ENCODE measurements at regions not wholly inside any gene's neighbourhood (a gene's known extent, or its start where the extent isn't known, plus 50 kb on each side); places are given as distances from the start of the nearest gene placed in this dataset.

DNA sequence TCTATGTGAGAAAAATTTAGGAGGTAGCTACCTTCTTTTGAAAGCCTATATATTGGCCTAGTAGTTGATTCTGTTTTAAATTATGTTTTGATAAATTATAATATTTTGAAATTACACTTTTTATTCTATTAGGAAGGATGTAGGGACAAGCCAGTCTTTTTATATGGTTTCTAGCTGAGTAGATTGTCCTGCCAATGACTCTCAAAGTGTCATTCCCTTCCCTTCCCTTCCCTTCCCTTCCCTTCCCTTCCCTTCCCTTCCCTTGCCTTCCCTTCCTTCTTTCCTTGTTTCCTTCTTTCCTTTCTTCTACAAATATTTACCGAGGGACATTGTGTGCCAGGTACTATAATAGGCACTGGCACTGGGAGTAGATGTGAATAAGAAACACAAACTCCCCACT lies 99.7 kb upstream of the HDAC9 start:
- Mint-ChIP-seq H3K27me3 (ENCODE audit: low read depth, poor library complexity) (no peaks in the 10 kb centered on the region), H3K4me3 (no peak overlapping the region), H3K27ac (no peak overlapping the region), H3K4me1 (peaks cover 38% of the 10 kb centered on the region), H3K9me3 (no peaks in the 10 kb centered on the region), H3K36me3 (ENCODE audit: low read depth) (no peaks in the 10 kb centered on the region)
- TF ChIP-seq, protein P1, sequence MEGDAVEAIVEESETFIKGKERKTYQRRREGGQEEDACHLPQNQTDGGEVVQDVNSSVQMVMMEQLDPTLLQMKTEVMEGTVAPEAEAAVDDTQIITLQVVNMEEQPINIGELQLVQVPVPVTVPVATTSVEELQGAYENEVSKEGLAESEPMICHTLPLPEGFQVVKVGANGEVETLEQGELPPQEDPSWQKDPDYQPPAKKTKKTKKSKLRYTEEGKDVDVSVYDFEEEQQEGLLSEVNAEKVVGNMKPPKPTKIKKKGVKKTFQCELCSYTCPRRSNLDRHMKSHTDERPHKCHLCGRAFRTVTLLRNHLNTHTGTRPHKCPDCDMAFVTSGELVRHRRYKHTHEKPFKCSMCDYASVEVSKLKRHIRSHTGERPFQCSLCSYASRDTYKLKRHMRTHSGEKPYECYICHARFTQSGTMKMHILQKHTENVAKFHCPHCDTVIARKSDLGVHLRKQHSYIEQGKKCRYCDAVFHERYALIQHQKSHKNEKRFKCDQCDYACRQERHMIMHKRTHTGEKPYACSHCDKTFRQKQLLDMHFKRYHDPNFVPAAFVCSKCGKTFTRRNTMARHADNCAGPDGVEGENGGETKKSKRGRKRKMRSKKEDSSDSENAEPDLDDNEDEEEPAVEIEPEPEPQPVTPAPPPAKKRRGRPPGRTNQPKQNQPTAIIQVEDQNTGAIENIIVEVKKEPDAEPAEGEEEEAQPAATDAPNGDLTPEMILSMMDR (IDR thresholded peaks at IDR 0.05) = no peak
- no peak for DNase-seq

DNA sequence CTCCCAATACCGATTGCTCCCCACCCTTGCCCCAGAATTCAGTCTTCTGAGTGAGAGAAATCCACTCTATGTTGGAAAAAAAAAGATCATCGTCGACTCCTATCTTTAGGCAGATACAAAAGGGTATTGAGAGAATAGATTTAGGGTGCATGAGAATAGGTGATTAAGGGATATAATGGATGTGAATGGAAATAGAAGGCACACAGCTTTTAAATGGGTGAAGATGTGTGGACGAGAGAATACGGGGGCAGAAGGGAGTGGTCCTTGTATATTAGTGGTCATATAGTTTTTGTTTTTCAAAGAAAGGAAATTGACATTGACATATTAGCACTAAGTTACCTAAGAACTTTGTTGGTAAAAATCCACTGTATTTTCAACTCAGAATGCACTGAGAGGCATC lies 98.6 kb upstream of the HDAC9 start:
- DNase-seq = no peak
- peak overlapping the region; percentile 9 for H3K27ac Mint-ChIP-seq
- no peaks in the 10 kb centered on the region for H3K36me3 Mint-ChIP-seq (ENCODE audit: low read depth)
- peaks cover 38% of the 10 kb centered on the region for H3K4me1 Mint-ChIP-seq
- no peaks in the 10 kb centered on the region for H3K27me3 Mint-ChIP-seq (ENCODE audit: low read depth, poor library complexity)
- H3K4me3 Mint-ChIP-seq = no peak overlapping the region
- TF ChIP-seq, protein P1 (IDR thresholded peaks at IDR 0.05) = no peak
- H3K9me3 Mint-ChIP-seq = no peaks in the 10 kb centered on the region

DNA sequence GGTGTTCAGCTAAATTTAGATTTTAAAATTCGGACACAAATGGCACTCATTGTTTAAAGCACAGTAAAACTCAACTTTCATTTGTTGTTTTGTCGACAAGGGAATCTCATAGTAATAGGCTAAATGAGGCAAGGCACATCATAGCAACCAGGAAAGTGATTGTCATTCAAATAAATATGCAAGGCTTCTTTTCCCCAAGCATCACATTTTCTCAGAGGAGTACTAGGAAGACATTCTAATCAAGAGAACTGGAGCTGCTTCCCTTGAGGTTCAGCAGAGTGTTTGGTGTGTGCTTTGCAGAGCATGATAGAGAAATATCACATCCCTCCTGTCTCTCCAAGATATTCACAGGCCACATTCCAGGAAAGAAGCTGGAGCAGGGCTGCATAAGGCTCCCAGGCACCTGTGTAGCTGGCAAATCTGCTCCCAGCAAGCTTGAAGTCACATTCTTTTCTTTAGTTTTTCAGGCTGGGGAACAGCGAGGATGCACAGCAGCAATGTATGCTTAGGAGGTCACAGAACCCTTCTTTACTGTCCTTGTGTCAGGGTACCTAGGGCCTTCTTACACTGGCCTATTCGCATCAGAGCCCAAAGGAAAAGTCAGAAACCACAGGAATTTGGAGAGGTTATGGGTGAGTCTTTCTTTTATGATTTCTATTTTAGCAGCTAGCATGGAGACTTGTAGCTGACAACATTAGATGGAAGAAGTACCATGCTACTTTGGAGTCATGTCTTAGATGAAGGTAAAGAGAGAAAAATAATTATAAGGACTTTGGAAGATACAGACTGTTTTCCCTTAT lies 95.9 kb upstream of the HDAC9 start:
- TF ChIP-seq, protein P1 (IDR thresholded peaks at IDR 0.05) = no peak
- peaks cover 23% of the 10 kb centered on the region for H3K4me1 Mint-ChIP-seq
- H3K36me3 Mint-ChIP-seq (ENCODE audit: low read depth) = no peaks in the 10 kb centered on the region
- H3K27me3 Mint-ChIP-seq (ENCODE audit: low read depth, poor library complexity) = no peaks in the 10 kb centered on the region
- no peak overlapping the region for H3K4me3 Mint-ChIP-seq
- DNase-seq = no peak
- H3K9me3 Mint-ChIP-seq = no peaks in the 10 kb centered on the region
- no peak overlapping the region for H3K27ac Mint-ChIP-seq

DNA sequence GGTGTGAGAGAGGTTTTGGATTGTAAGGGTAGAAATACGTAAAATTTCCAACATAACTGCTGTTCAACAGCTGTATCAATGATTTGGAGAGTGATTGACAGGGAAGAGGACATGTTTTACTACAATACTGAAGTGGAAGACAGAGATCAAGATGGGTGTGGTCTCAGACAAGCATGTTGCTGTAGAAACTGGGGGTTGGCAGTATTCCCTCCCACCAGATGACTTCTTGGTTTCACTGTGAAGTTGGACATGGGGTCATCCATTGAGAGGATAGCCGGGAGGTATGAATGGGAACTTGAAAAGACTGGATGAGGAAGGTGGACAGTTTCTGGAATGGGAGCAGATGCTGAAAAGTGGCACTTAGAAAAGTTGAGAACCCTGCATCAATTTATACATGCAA lies 95.3 kb upstream of the HDAC9 start:
- Mint-ChIP-seq H3K27me3 (ENCODE audit: low read depth, poor library complexity) (peaks cover 3% of the 10 kb centered on the region), H3K27ac (no peak overlapping the region), H3K36me3 (ENCODE audit: low read depth) (no peaks in the 10 kb centered on the region), H3K4me1 (peaks cover 26% of the 10 kb centered on the region), H3K9me3 (no peaks in the 10 kb centered on the region), H3K4me3 (no peak overlapping the region)
- no peak for DNase-seq
- TF ChIP-seq, protein P1 (IDR thresholded peaks at IDR 0.05) = no peak

DNA sequence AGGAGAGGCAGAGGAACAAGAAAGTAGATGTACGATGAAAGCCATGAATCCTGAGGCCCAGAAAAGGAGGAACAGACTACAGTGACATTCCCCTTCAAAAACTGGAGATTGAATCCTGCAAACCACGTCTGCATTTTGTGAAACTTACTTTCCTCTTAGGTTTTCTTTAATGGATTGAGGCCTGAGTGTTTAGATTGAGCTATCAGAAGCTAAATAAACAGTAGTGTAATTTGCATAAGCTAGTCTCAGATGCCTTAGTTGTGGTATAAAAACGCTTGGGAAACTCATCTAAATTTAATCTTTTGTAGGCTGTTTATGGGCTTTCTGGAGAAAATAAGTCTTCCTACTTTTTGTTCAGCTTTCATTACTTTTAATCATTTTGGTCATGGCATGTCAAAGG lies 94.8 kb upstream of the HDAC9 start:
- no peaks in the 10 kb centered on the region for H3K36me3 Mint-ChIP-seq (ENCODE audit: low read depth)
- DNase-seq = no peak
- peaks cover 3% of the 10 kb centered on the region for H3K27me3 Mint-ChIP-seq (ENCODE audit: low read depth, poor library complexity)
- TF ChIP-seq, protein P1 (IDR thresholded peaks at IDR 0.05) = no peak
- H3K4me3 Mint-ChIP-seq = no peak overlapping the region
- peaks cover 30% of the 10 kb centered on the region for H3K4me1 Mint-ChIP-seq
- no peaks in the 10 kb centered on the region for H3K9me3 Mint-ChIP-seq
- no peak overlapping the region for H3K27ac Mint-ChIP-seq

DNA sequence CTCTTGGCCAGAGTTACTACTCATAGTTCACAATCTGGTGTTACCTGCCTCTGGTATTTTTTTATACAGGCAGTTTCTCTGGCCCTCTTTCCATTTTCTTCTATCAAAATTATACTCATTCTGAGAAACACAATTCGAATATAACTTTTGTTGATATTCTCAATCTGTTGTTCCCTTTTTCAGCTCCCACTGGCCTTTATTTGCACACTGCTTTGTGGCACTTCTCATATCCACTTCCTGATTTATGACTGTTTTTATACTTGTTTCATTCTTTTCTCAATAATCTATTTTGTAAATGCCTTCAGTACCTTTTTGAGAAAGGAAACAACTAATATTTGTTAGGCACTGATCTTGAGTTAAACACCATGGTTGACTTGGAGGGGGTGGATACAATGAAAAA lies 93.8 kb upstream of the HDAC9 start:
- no peak overlapping the region for H3K4me3 Mint-ChIP-seq
- H3K4me1 Mint-ChIP-seq = peaks cover 29% of the 10 kb centered on the region
- no peak for DNase-seq
- no peaks in the 10 kb centered on the region for H3K9me3 Mint-ChIP-seq
- H3K27me3 Mint-ChIP-seq (ENCODE audit: low read depth, poor library complexity) = peaks cover 3% of the 10 kb centered on the region
- H3K36me3 Mint-ChIP-seq (ENCODE audit: low read depth) = no peaks in the 10 kb centered on the region
- no peak overlapping the region for H3K27ac Mint-ChIP-seq
- TF ChIP-seq, protein P1 (IDR thresholded peaks at IDR 0.05) = no peak
